HL-60 (cell line): ENCODE measurements at regions not wholly inside any gene's neighbourhood (a gene's known extent, or its start where the extent isn't known, plus 50 kb on each side); places are given as distances from the start of the nearest gene placed in this dataset.

Source experiments
- DNase-seq, 2 experiments: peaks; one replicate each; pipeline ENCODE4 v3.0.0-alpha.2; 2010 to 2020; ENCODE audit warnings: low read depth in 1 of 2, low spot score in 1 of 2
- H3K27ac ChIP-seq: fragments of 250-450 bp; sonication (Bioruptor Pico); replicated peaks from 2 replicates; pipeline ENCODE4 v1.5.1; 2020; ENCODE audit warnings: mild to moderate bottlenecking, moderate library complexity
- H3K27me3 ChIP-seq: fragments of 250-450 bp; sonication (Bioruptor Pico); 2 replicates; pipeline ENCODE4 v1.5.1; 2021; ENCODE audit warnings: mild to moderate bottlenecking, moderate library complexity; ENCODE audit not compliant: insufficient read depth, poor library complexity, severe bottlenecking
- H3K4me3 ChIP-seq: replicated peaks from 2 replicates; pipeline ENCODE4 v1.5.1; 2011; ENCODE audit warnings: mild to moderate bottlenecking, control low read depth, low read length; ENCODE audit not compliant: insufficient read depth
- GABPA ChIP-seq: IDR thresholded peaks from 2 replicates; pipeline ENCODE4 v1.6.1; 2012; ENCODE audit warnings: low read depth
- POLR2AphosphoS5 ChIP-seq: IDR thresholded peaks from 2 replicates; pipeline ENCODE4 v1.6.1; 2012; ENCODE audit warnings: low read depth
- SPI1 ChIP-seq: IDR thresholded peaks from 2 replicates; pipeline ENCODE4 v1.6.1; 2012; ENCODE audit warnings: low read depth, mild to moderate bottlenecking, borderline replicate concordance
- TF ChIP-seq, protein P1 (sequence below): IDR thresholded peaks from 2 replicates; pipeline ENCODE4 v1.6.1; 2012; ENCODE audit warnings: low read depth; ENCODE audit not compliant: insufficient replicate concordance
- TF ChIP-seq, protein P2 (sequence below): IDR thresholded peaks from one replicate; pipeline ENCODE4 v1.5.1; 2011; ENCODE audit warnings: low read length, control low read depth, inconsistent platforms; ENCODE audit not compliant: insufficient read depth

DNA sequence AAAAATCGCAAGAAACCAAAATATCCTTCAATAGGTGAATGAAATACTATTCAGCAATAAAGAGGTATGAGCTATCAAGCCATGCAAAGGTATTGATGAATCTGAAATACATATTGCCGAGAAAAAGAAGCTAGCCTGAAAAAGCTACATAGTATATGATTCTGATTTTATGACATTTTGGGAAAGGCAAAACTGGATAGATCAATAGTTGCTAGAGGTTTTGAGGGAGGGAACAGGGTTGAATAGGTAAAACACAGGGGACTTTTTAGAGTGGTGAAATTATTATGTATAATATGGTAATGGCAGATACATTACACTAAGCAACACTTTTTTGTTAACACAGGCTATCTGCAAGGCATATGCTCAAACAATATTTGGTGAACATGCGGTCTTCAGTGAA, 327.6 kb upstream of the ADAMTSL1 start:
- DNase-seq: no peak
- Histone ChIP-seq H3K27me3 (no peaks in the 10 kb centered on the region), H3K27ac (no peak overlapping the region), H3K4me3 (no peak overlapping the region)
- TF ChIP-seq POLR2AphosphoS5: no peak
- no peak for TF ChIP-seq GABPA
- TF ChIP-seq, protein P1, sequence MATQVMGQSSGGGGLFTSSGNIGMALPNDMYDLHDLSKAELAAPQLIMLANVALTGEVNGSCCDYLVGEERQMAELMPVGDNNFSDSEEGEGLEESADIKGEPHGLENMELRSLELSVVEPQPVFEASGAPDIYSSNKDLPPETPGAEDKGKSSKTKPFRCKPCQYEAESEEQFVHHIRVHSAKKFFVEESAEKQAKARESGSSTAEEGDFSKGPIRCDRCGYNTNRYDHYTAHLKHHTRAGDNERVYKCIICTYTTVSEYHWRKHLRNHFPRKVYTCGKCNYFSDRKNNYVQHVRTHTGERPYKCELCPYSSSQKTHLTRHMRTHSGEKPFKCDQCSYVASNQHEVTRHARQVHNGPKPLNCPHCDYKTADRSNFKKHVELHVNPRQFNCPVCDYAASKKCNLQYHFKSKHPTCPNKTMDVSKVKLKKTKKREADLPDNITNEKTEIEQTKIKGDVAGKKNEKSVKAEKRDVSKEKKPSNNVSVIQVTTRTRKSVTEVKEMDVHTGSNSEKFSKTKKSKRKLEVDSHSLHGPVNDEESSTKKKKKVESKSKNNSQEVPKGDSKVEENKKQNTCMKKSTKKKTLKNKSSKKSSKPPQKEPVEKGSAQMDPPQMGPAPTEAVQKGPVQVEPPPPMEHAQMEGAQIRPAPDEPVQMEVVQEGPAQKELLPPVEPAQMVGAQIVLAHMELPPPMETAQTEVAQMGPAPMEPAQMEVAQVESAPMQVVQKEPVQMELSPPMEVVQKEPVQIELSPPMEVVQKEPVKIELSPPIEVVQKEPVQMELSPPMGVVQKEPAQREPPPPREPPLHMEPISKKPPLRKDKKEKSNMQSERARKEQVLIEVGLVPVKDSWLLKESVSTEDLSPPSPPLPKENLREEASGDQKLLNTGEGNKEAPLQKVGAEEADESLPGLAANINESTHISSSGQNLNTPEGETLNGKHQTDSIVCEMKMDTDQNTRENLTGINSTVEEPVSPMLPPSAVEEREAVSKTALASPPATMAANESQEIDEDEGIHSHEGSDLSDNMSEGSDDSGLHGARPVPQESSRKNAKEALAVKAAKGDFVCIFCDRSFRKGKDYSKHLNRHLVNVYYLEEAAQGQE: no peak
- TF ChIP-seq, protein P2, sequence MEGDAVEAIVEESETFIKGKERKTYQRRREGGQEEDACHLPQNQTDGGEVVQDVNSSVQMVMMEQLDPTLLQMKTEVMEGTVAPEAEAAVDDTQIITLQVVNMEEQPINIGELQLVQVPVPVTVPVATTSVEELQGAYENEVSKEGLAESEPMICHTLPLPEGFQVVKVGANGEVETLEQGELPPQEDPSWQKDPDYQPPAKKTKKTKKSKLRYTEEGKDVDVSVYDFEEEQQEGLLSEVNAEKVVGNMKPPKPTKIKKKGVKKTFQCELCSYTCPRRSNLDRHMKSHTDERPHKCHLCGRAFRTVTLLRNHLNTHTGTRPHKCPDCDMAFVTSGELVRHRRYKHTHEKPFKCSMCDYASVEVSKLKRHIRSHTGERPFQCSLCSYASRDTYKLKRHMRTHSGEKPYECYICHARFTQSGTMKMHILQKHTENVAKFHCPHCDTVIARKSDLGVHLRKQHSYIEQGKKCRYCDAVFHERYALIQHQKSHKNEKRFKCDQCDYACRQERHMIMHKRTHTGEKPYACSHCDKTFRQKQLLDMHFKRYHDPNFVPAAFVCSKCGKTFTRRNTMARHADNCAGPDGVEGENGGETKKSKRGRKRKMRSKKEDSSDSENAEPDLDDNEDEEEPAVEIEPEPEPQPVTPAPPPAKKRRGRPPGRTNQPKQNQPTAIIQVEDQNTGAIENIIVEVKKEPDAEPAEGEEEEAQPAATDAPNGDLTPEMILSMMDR: no peak
- no peak for TF ChIP-seq SPI1

DNA sequence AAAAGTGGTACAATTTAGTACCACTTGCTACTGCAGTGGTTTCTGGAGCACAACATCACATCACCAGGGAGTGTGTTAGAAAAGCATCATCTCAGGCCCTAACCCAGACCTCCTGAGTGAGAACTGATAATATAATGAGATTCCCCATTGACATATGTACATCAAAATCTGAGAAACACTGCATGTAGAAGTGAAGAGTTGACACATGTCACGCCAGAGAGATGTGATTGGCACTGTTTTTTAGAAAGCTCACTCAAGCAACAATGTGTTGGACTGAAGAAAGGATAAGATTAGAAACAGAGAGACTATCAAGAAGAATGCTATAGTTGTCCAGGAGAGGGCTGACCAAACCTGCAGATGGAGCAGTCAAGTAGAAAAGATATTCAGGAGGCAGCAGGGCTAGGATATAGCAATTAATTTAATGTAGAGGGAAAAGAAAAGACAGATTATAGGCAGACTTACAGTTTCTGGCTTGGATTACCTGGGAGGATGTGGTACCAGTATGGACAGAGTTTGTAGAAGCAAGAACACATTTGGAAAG, 324.4 kb upstream of the ADAMTSL1 start:
- Histone ChIP-seq H3K27me3 (no peaks in the 10 kb centered on the region), H3K4me3 (no peak overlapping the region), H3K27ac (no peak overlapping the region)
- TF ChIP-seq POLR2AphosphoS5 (no peak), SPI1 (no peak), GABPA (no peak)
- TF ChIP-seq, protein P1: no peak
- TF ChIP-seq, protein P2: no peak
- DNase-seq: no peak

DNA sequence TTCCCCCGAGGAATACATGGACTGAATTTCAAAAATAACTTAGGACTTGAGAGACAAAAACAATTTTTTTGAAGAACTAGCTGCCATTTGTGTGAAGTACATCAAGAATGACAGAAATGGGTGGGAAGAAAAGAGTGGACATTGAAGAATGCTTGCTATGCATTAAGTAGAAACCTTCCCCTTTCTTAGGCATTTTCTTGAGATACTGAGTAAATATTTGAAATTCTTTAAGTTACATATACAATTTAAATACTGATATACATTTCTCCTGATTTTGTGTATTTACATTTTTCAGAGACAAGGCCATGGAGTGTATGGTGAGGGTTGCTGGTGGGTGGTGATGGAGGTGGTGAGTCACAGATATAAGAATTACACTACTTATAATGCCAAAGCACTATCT, 319.3 kb upstream of the ADAMTSL1 start:
- Histone ChIP-seq H3K27ac (no peak overlapping the region), H3K4me3 (no peak overlapping the region)

More for the DNA sequence above, 319.3 kb upstream of the ADAMTSL1 start:
- DNase-seq: no peak
- H3K27me3 ChIP-seq: no peaks in the 10 kb centered on the region
- no peak for TF ChIP-seq SPI1
- TF ChIP-seq, protein P2: no peak
- TF ChIP-seq POLR2AphosphoS5: no peak
- no peak for TF ChIP-seq GABPA
- TF ChIP-seq, protein P1: no peak
